ENCODE measurements at regions not wholly inside any gene's neighbourhood (a gene's known extent, or its start where the extent isn't known, plus 50 kb on each side); places are given as distances from the start of the nearest gene placed in this dataset.
A peak's percentile ranks its signal among the peaks of the same experiment; 100 is the strongest.
"Not testable (repeated sequence)": the region's sequence is repeated elsewhere in the genome, so short reads cannot be mapped to it uniquely, and the experiment has no call there.

DNA sequence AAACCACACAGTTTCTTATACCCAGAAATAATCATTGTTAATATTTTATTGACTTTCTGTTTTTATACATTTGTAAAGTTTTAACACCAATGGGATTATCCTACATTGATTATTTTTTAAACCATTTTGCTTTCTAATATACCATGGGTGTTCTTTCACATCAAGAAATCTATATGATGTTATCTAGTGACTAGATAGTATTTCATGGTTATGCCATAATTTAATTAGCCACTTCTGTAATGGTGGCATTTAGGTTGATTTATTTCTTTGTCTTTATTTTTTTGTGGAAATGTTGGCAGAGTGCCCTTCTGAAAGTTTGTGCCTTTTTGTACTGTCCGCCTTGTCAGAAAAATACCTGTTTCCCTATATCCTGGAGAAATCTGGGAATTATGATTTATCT, 193.3 kb downstream of the CEP135 start:
- TF ChIP-seq, protein P1, sequence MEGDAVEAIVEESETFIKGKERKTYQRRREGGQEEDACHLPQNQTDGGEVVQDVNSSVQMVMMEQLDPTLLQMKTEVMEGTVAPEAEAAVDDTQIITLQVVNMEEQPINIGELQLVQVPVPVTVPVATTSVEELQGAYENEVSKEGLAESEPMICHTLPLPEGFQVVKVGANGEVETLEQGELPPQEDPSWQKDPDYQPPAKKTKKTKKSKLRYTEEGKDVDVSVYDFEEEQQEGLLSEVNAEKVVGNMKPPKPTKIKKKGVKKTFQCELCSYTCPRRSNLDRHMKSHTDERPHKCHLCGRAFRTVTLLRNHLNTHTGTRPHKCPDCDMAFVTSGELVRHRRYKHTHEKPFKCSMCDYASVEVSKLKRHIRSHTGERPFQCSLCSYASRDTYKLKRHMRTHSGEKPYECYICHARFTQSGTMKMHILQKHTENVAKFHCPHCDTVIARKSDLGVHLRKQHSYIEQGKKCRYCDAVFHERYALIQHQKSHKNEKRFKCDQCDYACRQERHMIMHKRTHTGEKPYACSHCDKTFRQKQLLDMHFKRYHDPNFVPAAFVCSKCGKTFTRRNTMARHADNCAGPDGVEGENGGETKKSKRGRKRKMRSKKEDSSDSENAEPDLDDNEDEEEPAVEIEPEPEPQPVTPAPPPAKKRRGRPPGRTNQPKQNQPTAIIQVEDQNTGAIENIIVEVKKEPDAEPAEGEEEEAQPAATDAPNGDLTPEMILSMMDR (IDR thresholded peaks at IDR 0.05; ENCODE audit: low read depth, low read length), result no peak
- Histone ChIP-seq H3K27me3 (ENCODE audit: control insufficient read depth, insufficient read depth, low read length) (no peaks in the 10 kb centered on the region), H3K4me3 (ENCODE audit: low read depth, low read length) (no peak overlapping the region), H3K9me3 (ENCODE audit: control insufficient read depth, insufficient read depth, low read length) (no peaks in the 10 kb centered on the region), H3K27ac (ENCODE audit: low read depth, low read length) (no peak overlapping the region)
- POLR2A ChIA-PET, result no interaction called here
- DNase-seq (ENCODE audit: low read depth, low spot score), result no peak
- CTCF ChIA-PET, result no interaction called here

GRCh38 chr4:56139241-56139827, 190.6 kb downstream of the CEP135 start:
- Histone ChIP-seq H3K9me3 (ENCODE audit: control insufficient read depth, insufficient read depth, low read length) (no peaks in the 10 kb centered on the region), H3K4me3 (ENCODE audit: low read depth, low read length) (no peak overlapping the region), H3K27ac (ENCODE audit: low read depth, low read length) (no peak overlapping the region), H3K27me3 (ENCODE audit: control insufficient read depth, insufficient read depth, low read length) (no peaks in the 10 kb centered on the region)
- CTCF ChIA-PET, result no interaction called here
- POLR2A ChIA-PET, result no interaction called here
- no peak for DNase-seq (ENCODE audit: low read depth, low spot score)
- TF ChIP-seq, protein P1 (IDR thresholded peaks at IDR 0.05; ENCODE audit: low read depth, low read length), result no peak

- H3K4me3 ChIP-seq (ENCODE audit: low read depth, low read length); H3K27me3 ChIP-seq (ENCODE audit: control insufficient read depth, insufficient read depth, low read length); H3K9me3 ChIP-seq (ENCODE audit: control insufficient read depth, insufficient read depth, low read length); CTCF ChIA-PET; POLR2A ChIA-PET; H3K27ac ChIP-seq (ENCODE audit: low read depth, low read length); DNase-seq (ENCODE audit: low read depth, low spot score): not testable (repeated sequence)
Measured at GRCh38 chr4:56134834-56135233, 186.1 kb downstream of the CEP135 start.

- H3K4me3 ChIP-seq (ENCODE audit: low read depth, low read length), result no peak overlapping the region
- TF ChIP-seq, protein P1 (IDR thresholded peaks at IDR 0.05; ENCODE audit: low read depth, low read length), result no peak
- peak; percentile 60 for DNase-seq (ENCODE audit: low read depth, low spot score)
- no peaks in the 10 kb centered on the region for H3K9me3 ChIP-seq (ENCODE audit: control insufficient read depth, insufficient read depth, low read length)
- H3K27ac ChIP-seq (ENCODE audit: low read depth, low read length), result no peak overlapping the region
- ChIA-PET CTCF (no interaction called here), POLR2A (interaction anchor here (0.7 kb wide), 1 partner anchor 301 kb away, joined by 3 read pairs; the partner anchor contains the start of gene PPAT)
- no peaks in the 10 kb centered on the region for H3K27me3 ChIP-seq (ENCODE audit: control insufficient read depth, insufficient read depth, low read length)
Measured at GRCh38 chr4:56134266-56134665, 185.5 kb downstream of the CEP135 start.

DNA sequence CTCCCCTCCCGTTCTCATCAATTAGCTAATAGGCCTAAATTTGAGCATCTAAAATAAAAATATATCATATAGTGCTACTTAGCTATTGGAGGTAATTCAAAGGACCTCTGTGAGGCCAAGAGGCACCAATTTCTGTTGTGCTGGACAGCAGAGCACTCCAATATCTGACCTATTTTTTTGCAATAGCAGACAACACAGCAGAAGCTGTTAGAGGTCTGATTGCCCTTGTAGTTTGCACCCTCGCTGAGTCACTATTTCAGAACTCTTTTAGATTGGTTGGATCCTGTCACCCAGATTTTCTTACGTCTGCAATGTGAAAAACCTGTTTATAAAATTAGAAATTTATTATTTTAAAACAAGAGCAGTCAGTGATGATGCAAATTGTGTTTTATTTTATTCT, 184.1 kb downstream of the CEP135 start:
- Histone ChIP-seq H3K4me3 (ENCODE audit: low read depth, low read length) (no peak overlapping the region), H3K27me3 (ENCODE audit: control insufficient read depth, insufficient read depth, low read length) (no peaks in the 10 kb centered on the region), H3K9me3 (ENCODE audit: control insufficient read depth, insufficient read depth, low read length) (no peaks in the 10 kb centered on the region), H3K27ac (ENCODE audit: low read depth, low read length) (no peak overlapping the region)
- DNase-seq (ENCODE audit: low read depth, low spot score), result no peak
- CTCF ChIA-PET, result no interaction called here
- TF ChIP-seq, protein P1 (IDR thresholded peaks at IDR 0.05; ENCODE audit: low read depth, low read length), result no peak
- POLR2A ChIA-PET, result no interaction called here

GRCh38 chr4:56132188-56132587, 183.4 kb downstream of the CEP135 start:
- CTCF ChIA-PET; H3K4me3 ChIP-seq (ENCODE audit: low read depth, low read length); POLR2A ChIA-PET; H3K27ac ChIP-seq (ENCODE audit: low read depth, low read length); DNase-seq (ENCODE audit: low read depth, low spot score); H3K9me3 ChIP-seq (ENCODE audit: control insufficient read depth, insufficient read depth, low read length); H3K27me3 ChIP-seq (ENCODE audit: control insufficient read depth, insufficient read depth, low read length): not testable (repeated sequence)

Data from AG04450 (cell line).